WTC11 (cell line): ENCODE measurements at regions not wholly inside any gene's neighbourhood (a gene's known extent, or its start where the extent isn't known, plus 50 kb on each side); places are given as distances from the start of the nearest gene placed in this dataset.

Experiments used
- ATAC-seq: fragments of 200-7000 bp; cut with Tn5 transposase; 2 replicates; pipeline ENCODE4 v1.10.0; 2021; ENCODE audit warnings: mild to moderate bottlenecking, moderate library complexity
- CTCF ChIA-PET: fragments of 300-600 bp; sonication (Branson Sonifier 250); formaldehyde crosslinking; loops from one replicate; lab custom pipeline; 2021; ENCODE audit warnings: antibody characterized with exemption; lab: Charles Lee
- POLR2A ChIA-PET: fragments of 350-600 bp; sonication (Branson Sonifier 250); formaldehyde crosslinking; loops from one replicate; lab custom pipeline; 2021; ENCODE audit warnings: antibody characterized with exemption; lab: Charles Lee
- DNase-seq: peaks from one replicate; pipeline ENCODE4 v3.0.0; 2021; ENCODE audit warnings: low spot score
- H3K27ac Mint-ChIP-seq: 2 replicates; pipeline ENCODE4 v1.8.0; 2021; ENCODE audit warnings: mixed read lengths
- H3K27me3 Mint-ChIP-seq: 2 replicates; pipeline ENCODE4 v1.8.0; 2021; ENCODE audit warnings: low read depth, mild to moderate bottlenecking, moderate library complexity, mixed read lengths
- H3K36me3 Mint-ChIP-seq: 2 replicates; pipeline ENCODE4 v1.8.0; 2021; ENCODE audit warnings: mixed read lengths
- H3K4me1 Mint-ChIP-seq: 2 replicates; pipeline ENCODE4 v1.8.0; 2022; ENCODE audit warnings: mixed read lengths
- H3K4me3 Mint-ChIP-seq: 2 replicates; pipeline ENCODE4 v1.8.0; 2021; ENCODE audit warnings: mild to moderate bottlenecking, moderate library complexity, mixed read lengths
- H3K9me3 Mint-ChIP-seq: 2 replicates; pipeline ENCODE4 v1.8.0; 2021; ENCODE audit warnings: mixed read lengths
- ARID4B ChIP-seq: sonication (generic); formaldehyde crosslinking; IDR thresholded peaks from 2 replicates; pipeline ENCODE4 v1.8.0; 2023; ENCODE audit warnings: missing genetic modification reagents, mild to moderate bottlenecking, borderline replicate concordance
- ATF3 ChIP-seq: sonication (generic); formaldehyde crosslinking; conservative IDR thresholded peaks from 2 replicates; pipeline ENCODE4 v1.8.1; 2022; ENCODE audit warnings: mild to moderate bottlenecking, missing genetic modification reagents
- CBFB ChIP-seq: sonication (generic); formaldehyde crosslinking; IDR thresholded peaks from 2 replicates; pipeline ENCODE4 v1.8.1; 2022; ENCODE audit warnings: mild to moderate bottlenecking, low read depth, missing genetic modification reagents
- CREM ChIP-seq: sonication (generic); formaldehyde crosslinking; IDR thresholded peaks from 2 replicates; pipeline ENCODE4 v1.8.1; 2022; ENCODE audit warnings: mild to moderate bottlenecking, missing genetic modification reagents, moderate library complexity
- ESRRA ChIP-seq: sonication (generic); formaldehyde crosslinking; IDR thresholded peaks from 2 replicates; pipeline ENCODE4 v1.8.1; 2022; ENCODE audit warnings: mild to moderate bottlenecking, missing genetic modification reagents, borderline replicate concordance
- FOXJ3 ChIP-seq: sonication (generic); formaldehyde crosslinking; IDR thresholded peaks from 2 replicates; pipeline ENCODE4 v1.9.0; 2021; ENCODE audit warnings: missing genetic modification reagents, mild to moderate bottlenecking, borderline replicate concordance
- FOXP1 ChIP-seq: sonication (generic); formaldehyde crosslinking; IDR thresholded peaks from 2 replicates; pipeline ENCODE4 v1.8.0; 2022; ENCODE audit warnings: missing genetic modification reagents, mild to moderate bottlenecking, moderate library complexity, borderline replicate concordance
- GABPB1 ChIP-seq: sonication (generic); formaldehyde crosslinking; IDR thresholded peaks from 2 replicates; pipeline ENCODE4 v1.8.1; 2023; ENCODE audit warnings: mild to moderate bottlenecking, missing genetic modification reagents
- GRHL2 ChIP-seq: fragments of 250-450 bp; sonication (Bioruptor Pico); IDR thresholded peaks from 2 replicates; pipeline ENCODE4 v1.8.0; 2022; ENCODE audit warnings: mild to moderate bottlenecking, moderate library complexity; ENCODE audit not compliant: insufficient replicate concordance, severe bottlenecking
- HMGA2 ChIP-seq: fragments of 250-450 bp; sonication (Bioruptor Pico); IDR thresholded peaks from 2 replicates; pipeline ENCODE4 v1.4.0; 2021; ENCODE audit warnings: mild to moderate bottlenecking, moderate library complexity
- JAZF1 ChIP-seq: fragments of 250-450 bp; sonication (Bioruptor Pico); IDR thresholded peaks from 2 replicates; pipeline ENCODE4 v1.9.0; 2021; ENCODE audit warnings: moderate library complexity, mild to moderate bottlenecking, inconsistent platforms
- JUN ChIP-seq: sonication (generic); formaldehyde crosslinking; IDR thresholded peaks from 2 replicates; pipeline ENCODE4 v1.8.0; 2023; ENCODE audit warnings: mild to moderate bottlenecking, missing genetic modification reagents
- KAT7 ChIP-seq: sonication (generic); formaldehyde crosslinking; IDR thresholded peaks from 2 replicates; pipeline ENCODE4 v1.8.1; 2023; ENCODE audit warnings: missing genetic modification reagents, mild to moderate bottlenecking, borderline replicate concordance
- NFE2L1 ChIP-seq: sonication (generic); formaldehyde crosslinking; IDR thresholded peaks from 2 replicates; pipeline ENCODE4 v1.8.1; 2023; ENCODE audit warnings: missing genetic modification reagents
- NR1H2 ChIP-seq: sonication (generic); formaldehyde crosslinking; IDR thresholded peaks from 2 replicates; pipeline ENCODE4 v1.9.0; 2021; ENCODE audit warnings: mild to moderate bottlenecking, moderate library complexity, missing genetic modification reagents
- NR3C1 ChIP-seq: sonication (generic); formaldehyde crosslinking; conservative IDR thresholded peaks from 2 replicates; pipeline ENCODE4 v1.8.1; 2023; ENCODE audit warnings: low read depth, mild to moderate bottlenecking, missing genetic modification reagents
- PRRX2 ChIP-seq: fragments of 250-450 bp; sonication (Bioruptor Pico); IDR thresholded peaks from 2 replicates; pipeline ENCODE4 v1.8.0; 2021; ENCODE audit warnings: mild to moderate bottlenecking
- SOX15 ChIP-seq: fragments of 250-450 bp; sonication (Bioruptor Pico); IDR thresholded peaks from 2 replicates; pipeline ENCODE4 v1.9.0; 2021; ENCODE audit warnings: mild to moderate bottlenecking
- TEAD4 ChIP-seq: sonication (generic); formaldehyde crosslinking; IDR thresholded peaks from 2 replicates; pipeline ENCODE4 v1.8.0; 2022; ENCODE audit warnings: mild to moderate bottlenecking, missing genetic modification reagents
- ZSCAN18 ChIP-seq: fragments of 250-450 bp; sonication (Bioruptor Pico); IDR thresholded peaks from 2 replicates; pipeline ENCODE4 v2.1.2; 2022; ENCODE audit warnings: mild to moderate bottlenecking, moderate library complexity
- TF ChIP-seq, protein P1 (sequence below): sonication (generic); formaldehyde crosslinking; IDR thresholded peaks from 2 replicates; pipeline ENCODE4 v1.8.0; 2022; ENCODE audit warnings: mild to moderate bottlenecking, missing genetic modification reagents
- TF ChIP-seq, protein P2 (sequence below): sonication (generic); formaldehyde crosslinking; IDR thresholded peaks from 2 replicates; pipeline ENCODE4 v1.8.0; 2023; ENCODE audit warnings: mild to moderate bottlenecking, missing genetic modification reagents
- TF ChIP-seq, protein P3 (sequence below): sonication (generic); formaldehyde crosslinking; IDR thresholded peaks from 2 replicates; pipeline ENCODE4 v1.8.1; 2022; ENCODE audit warnings: low read depth, missing genetic modification reagents, borderline replicate concordance

DNA sequence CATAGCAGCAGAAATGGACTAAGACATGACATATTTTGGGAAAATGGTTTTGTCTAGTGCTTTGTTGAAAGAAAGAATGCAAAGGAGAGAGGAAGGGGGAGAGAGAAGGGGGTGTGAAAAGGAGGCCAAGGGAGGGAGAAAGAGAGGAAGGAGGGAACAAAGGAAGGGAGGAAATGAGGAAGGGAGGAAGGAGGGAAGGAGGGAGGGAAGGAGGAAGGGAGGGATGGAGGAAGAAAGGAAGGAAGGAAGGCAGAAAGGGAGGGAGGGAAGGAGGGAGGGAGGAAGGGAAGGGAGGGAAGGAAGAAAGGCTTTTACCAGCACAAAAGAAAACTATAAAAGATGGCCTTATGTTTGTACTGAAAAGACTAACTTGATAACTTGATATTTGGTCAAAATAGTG is 65.1 kb upstream of the ST8SIA6 start:
- Mint-ChIP-seq H3K9me3 (peaks cover 31% of the 10 kb centered on the region), H3K4me1 (no peaks in the 10 kb centered on the region), H3K36me3 (peaks cover 14% of the 10 kb centered on the region), H3K27ac (no peak overlapping the region), H3K4me3 (no peak overlapping the region)
- POLR2A ChIA-PET, result no interaction called here
- CTCF ChIA-PET, result no interaction called here
- no peak for ATAC-seq
- DNase-seq, result no peak
- TF ChIP-seq NR3C1 (CRISPR knock-in tag) (no peak), FOXJ3 (CRISPR knock-in tag) (no peak), SOX15 (CRISPR knock-in tag) (no peak), FOXP1 (no peak), TEAD4 (CRISPR knock-in tag) (no peak), CBFB (CRISPR knock-in tag) (no peak), JUN (CRISPR knock-in tag) (no peak), GRHL2 (CRISPR knock-in tag) (no peak), PRRX2 (CRISPR knock-in tag) (no peak), ESRRA (CRISPR knock-in tag) (no peak), HMGA2 (CRISPR knock-in tag) (no peak), NR1H2 (no peak), NFE2L1 (CRISPR knock-in tag) (no peak), GABPB1 (CRISPR knock-in tag) (no peak), KAT7 (CRISPR knock-in tag) (no peak), JAZF1 (CRISPR knock-in tag) (no peak)
- TF ChIP-seq, protein P1, sequence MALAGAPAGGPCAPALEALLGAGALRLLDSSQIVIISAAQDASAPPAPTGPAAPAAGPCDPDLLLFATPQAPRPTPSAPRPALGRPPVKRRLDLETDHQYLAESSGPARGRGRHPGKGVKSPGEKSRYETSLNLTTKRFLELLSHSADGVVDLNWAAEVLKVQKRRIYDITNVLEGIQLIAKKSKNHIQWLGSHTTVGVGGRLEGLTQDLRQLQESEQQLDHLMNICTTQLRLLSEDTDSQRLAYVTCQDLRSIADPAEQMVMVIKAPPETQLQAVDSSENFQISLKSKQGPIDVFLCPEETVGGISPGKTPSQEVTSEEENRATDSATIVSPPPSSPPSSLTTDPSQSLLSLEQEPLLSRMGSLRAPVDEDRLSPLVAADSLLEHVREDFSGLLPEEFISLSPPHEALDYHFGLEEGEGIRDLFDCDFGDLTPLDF (CRISPR knock-in tag), result no peak
- TF ChIP-seq, protein P2, sequence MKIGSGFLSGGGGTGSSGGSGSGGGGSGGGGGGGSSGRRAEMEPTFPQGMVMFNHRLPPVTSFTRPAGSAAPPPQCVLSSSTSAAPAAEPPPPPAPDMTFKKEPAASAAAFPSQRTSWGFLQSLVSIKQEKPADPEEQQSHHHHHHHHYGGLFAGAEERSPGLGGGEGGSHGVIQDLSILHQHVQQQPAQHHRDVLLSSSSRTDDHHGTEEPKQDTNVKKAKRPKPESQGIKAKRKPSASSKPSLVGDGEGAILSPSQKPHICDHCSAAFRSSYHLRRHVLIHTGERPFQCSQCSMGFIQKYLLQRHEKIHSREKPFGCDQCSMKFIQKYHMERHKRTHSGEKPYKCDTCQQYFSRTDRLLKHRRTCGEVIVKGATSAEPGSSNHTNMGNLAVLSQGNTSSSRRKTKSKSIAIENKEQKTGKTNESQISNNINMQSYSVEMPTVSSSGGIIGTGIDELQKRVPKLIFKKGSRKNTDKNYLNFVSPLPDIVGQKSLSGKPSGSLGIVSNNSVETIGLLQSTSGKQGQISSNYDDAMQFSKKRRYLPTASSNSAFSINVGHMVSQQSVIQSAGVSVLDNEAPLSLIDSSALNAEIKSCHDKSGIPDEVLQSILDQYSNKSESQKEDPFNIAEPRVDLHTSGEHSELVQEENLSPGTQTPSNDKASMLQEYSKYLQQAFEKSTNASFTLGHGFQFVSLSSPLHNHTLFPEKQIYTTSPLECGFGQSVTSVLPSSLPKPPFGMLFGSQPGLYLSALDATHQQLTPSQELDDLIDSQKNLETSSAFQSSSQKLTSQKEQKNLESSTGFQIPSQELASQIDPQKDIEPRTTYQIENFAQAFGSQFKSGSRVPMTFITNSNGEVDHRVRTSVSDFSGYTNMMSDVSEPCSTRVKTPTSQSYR (CRISPR knock-in tag), result no peak
- TF ChIP-seq, protein P3, sequence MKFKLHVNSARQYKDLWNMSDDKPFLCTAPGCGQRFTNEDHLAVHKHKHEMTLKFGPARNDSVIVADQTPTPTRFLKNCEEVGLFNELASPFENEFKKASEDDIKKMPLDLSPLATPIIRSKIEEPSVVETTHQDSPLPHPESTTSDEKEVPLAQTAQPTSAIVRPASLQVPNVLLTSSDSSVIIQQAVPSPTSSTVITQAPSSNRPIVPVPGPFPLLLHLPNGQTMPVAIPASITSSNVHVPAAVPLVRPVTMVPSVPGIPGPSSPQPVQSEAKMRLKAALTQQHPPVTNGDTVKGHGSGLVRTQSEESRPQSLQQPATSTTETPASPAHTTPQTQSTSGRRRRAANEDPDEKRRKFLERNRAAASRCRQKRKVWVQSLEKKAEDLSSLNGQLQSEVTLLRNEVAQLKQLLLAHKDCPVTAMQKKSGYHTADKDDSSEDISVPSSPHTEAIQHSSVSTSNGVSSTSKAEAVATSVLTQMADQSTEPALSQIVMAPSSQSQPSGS (CRISPR knock-in tag), result no peak
- TF ChIP-seq, all 79 proteins: peak for 0
- H3K27me3 Mint-ChIP-seq, result no peaks in the 10 kb centered on the region; the same call in none of the 2 replicates

DNA sequence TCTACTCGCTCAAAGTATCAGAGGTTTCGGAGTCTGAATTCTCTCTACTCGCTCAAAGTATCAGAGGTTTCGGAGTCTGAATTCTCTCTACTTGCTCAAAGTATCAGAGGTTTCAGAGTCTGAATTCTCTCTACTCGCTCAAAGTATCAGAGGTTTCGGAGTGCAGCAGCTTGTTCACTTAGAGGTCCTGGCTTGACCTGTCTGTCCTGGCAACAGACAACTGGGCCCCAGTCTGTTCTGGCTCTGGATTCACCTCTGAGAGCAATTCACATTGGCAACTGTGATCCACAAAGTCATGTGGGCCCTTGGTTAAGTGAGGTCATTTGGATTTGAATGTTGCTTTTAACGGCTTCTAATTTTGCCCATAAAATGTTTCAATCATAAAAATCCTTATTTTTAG is 63.9 kb upstream of the ST8SIA6 start:
- ATAC-seq, result no peak
- Mint-ChIP-seq H3K4me3 (no peak overlapping the region), H3K27me3 (no peaks in the 10 kb centered on the region; the same call in none of the 2 replicates), H3K36me3 (peaks cover 12% of the 10 kb centered on the region), H3K27ac (no peak overlapping the region), H3K4me1 (no peaks in the 10 kb centered on the region), H3K9me3 (peaks cover 27% of the 10 kb centered on the region)
- ChIA-PET CTCF (interaction anchor here (1.5 kb wide), 1 partner anchor 142 kb away, joined by 4 read pairs; no protein-coding TSS in a partner anchor), POLR2A (no interaction called here)
- no peak for DNase-seq
- TF ChIP-seq ATF3 (CRISPR knock-in tag), result no peak
- no peak for TF ChIP-seq CREM
- TF ChIP-seq ARID4B (CRISPR knock-in tag), result no peak
- no peak for TF ChIP-seq ZSCAN18
